ENCODE measurements at regions not wholly inside any gene's neighbourhood (a gene's known extent, or its start where the extent isn't known, plus 50 kb on each side); places are given as distances from the start of the nearest gene placed in this dataset.

DNA sequence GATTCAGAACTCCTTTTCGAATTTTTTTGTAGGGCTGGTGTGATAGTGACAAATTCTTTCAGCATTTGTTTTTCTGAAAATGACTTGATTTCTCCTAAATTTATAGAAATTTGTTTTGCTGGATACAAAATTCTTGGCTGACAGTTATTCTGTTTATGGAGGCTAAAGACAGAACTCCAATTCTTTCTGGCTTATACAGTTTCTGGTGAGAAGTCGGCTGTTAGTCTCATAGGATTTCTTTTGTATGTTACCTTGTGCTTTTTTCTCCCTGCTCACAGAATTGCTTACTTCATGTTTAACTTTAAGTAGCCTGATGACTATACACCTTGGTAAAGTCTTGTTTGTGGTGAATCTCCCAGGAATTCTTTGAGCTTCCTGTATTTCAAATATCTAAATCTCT lies 1264.6 kb downstream of the NSUN3 start:
- TF ChIP-seq, protein P1, sequence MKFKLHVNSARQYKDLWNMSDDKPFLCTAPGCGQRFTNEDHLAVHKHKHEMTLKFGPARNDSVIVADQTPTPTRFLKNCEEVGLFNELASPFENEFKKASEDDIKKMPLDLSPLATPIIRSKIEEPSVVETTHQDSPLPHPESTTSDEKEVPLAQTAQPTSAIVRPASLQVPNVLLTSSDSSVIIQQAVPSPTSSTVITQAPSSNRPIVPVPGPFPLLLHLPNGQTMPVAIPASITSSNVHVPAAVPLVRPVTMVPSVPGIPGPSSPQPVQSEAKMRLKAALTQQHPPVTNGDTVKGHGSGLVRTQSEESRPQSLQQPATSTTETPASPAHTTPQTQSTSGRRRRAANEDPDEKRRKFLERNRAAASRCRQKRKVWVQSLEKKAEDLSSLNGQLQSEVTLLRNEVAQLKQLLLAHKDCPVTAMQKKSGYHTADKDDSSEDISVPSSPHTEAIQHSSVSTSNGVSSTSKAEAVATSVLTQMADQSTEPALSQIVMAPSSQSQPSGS (CRISPR knock-in tag; IDR thresholded peaks at IDR 0.05; ENCODE audit: borderline replicate concordance, low read depth) = no peak
- TF ChIP-seq, protein P2, sequence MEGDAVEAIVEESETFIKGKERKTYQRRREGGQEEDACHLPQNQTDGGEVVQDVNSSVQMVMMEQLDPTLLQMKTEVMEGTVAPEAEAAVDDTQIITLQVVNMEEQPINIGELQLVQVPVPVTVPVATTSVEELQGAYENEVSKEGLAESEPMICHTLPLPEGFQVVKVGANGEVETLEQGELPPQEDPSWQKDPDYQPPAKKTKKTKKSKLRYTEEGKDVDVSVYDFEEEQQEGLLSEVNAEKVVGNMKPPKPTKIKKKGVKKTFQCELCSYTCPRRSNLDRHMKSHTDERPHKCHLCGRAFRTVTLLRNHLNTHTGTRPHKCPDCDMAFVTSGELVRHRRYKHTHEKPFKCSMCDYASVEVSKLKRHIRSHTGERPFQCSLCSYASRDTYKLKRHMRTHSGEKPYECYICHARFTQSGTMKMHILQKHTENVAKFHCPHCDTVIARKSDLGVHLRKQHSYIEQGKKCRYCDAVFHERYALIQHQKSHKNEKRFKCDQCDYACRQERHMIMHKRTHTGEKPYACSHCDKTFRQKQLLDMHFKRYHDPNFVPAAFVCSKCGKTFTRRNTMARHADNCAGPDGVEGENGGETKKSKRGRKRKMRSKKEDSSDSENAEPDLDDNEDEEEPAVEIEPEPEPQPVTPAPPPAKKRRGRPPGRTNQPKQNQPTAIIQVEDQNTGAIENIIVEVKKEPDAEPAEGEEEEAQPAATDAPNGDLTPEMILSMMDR (IDR thresholded peaks at IDR 0.05) = no peak
- TF ChIP-seq ZNF416 (CRISPR knock-in tag; IDR thresholded peaks at IDR 0.05) = no peak
- TF ChIP-seq NFYB (CRISPR knock-in tag; conservative IDR thresholded peaks at IDR 0.05; ENCODE audit: low read depth) = no peak
- no peak for TF ChIP-seq FOXJ3 (CRISPR knock-in tag; IDR thresholded peaks at IDR 0.05; ENCODE audit: borderline replicate concordance)
- TF ChIP-seq CREB1 (CRISPR knock-in tag; IDR thresholded peaks at IDR 0.05) = no peak
- no peak for TF ChIP-seq EMX1 (CRISPR knock-in tag; IDR thresholded peaks at IDR 0.05)
- no peak for TF ChIP-seq SP1 (CRISPR knock-in tag; conservative IDR thresholded peaks at IDR 0.05)
- TF ChIP-seq, protein P3, sequence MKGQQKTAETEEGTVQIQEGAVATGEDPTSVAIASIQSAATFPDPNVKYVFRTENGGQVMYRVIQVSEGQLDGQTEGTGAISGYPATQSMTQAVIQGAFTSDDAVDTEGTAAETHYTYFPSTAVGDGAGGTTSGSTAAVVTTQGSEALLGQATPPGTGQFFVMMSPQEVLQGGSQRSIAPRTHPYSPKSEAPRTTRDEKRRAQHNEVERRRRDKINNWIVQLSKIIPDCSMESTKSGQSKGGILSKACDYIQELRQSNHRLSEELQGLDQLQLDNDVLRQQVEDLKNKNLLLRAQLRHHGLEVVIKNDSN (CRISPR knock-in tag; IDR thresholded peaks at IDR 0.05) = no peak
- TF ChIP-seq, protein P4, sequence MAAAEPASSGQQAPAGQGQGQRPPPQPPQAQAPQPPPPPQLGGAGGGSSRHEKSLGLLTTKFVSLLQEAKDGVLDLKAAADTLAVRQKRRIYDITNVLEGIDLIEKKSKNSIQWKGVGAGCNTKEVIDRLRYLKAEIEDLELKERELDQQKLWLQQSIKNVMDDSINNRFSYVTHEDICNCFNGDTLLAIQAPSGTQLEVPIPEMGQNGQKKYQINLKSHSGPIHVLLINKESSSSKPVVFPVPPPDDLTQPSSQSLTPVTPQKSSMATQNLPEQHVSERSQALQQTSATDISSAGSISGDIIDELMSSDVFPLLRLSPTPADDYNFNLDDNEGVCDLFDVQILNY (CRISPR knock-in tag; IDR thresholded peaks at IDR 0.05) = no peak
- TF ChIP-seq, protein P5, sequence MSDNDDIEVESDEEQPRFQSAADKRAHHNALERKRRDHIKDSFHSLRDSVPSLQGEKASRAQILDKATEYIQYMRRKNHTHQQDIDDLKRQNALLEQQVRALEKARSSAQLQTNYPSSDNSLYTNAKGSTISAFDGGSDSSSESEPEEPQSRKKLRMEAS (CRISPR knock-in tag; IDR thresholded peaks at IDR 0.05) = no peak

Measured in WTC11 (cell line).